Liver (tissue), 8 donors: ENCODE measurements at regions not wholly inside any gene's neighbourhood (a gene's known extent, or its start where the extent isn't known, plus 50 kb on each side); places are given as distances from the start of the nearest gene placed in this dataset.

Source experiments
- DNase-seq: peaks from one replicate; pipeline ENCODE4 v3.0.0-alpha.2; 2017; ENCODE audit warnings: low spot score
- H3K27ac ChIP-seq, 2 donors: one replicate each; pipeline ENCODE4 v1.7.0; 2013; ENCODE audit warnings: inconsistent platforms in 2 of 2, low read length in 2 of 2, control low read depth in 1 of 2, low read depth in 1 of 2, mild to moderate bottlenecking in 1 of 2
- H3K27me3 ChIP-seq, 4 donors: one replicate each; pipeline versions ENCODE4 v1.6.1 to v1.7.0; 2013; ENCODE audit warnings: low read length in 3 of 4, inconsistent platforms in 1 of 4, mild to moderate bottlenecking in 1 of 4, moderate library complexity in 1 of 4; ENCODE audit not compliant: control insufficient read depth in 4 of 4, insufficient read depth in 4 of 4
- H3K36me3 ChIP-seq, 4 donors: one replicate each; pipeline versions ENCODE4 v1.6.1 to v1.7.0; 2013; ENCODE audit warnings: low read length in 3 of 4, mild to moderate bottlenecking in 3 of 4, low read depth in 1 of 4, moderate library complexity in 1 of 4; ENCODE audit not compliant: control insufficient read depth in 4 of 4, insufficient read depth in 3 of 4
- H3K4me1 ChIP-seq, 4 donors: one replicate each; pipeline versions ENCODE4 v1.6.1 to v1.7.0; 2013; ENCODE audit warnings: low read length in 3 of 4, mild to moderate bottlenecking in 3 of 4, moderate library complexity in 1 of 4; ENCODE audit not compliant: control insufficient read depth in 4 of 4, insufficient read depth in 4 of 4
- H3K4me3 ChIP-seq, 3 donors: one replicate each; pipeline versions ENCODE4 v1.6.1 to v1.7.0; 2013; ENCODE audit warnings: low read length in 3 of 3, control low read depth in 1 of 3, low read depth in 1 of 3, mild to moderate bottlenecking in 1 of 3
- H3K9ac ChIP-seq, 2 donors: one replicate each; pipeline ENCODE4 v1.7.0; 2013; ENCODE audit warnings: low read length in 2 of 2, mild to moderate bottlenecking in 2 of 2, moderate library complexity in 2 of 2, control low read depth in 1 of 2, low read depth in 1 of 2
- H3K9me3 ChIP-seq, 4 donors: one replicate each; pipeline versions ENCODE4 v1.6.1 to v1.7.0; 2013; ENCODE audit warnings: low read length in 3 of 4; ENCODE audit not compliant: control insufficient read depth in 4 of 4
- ATF3 ChIP-seq: IDR thresholded peaks from 2 replicates; pipeline ENCODE4 v1.6.1; 2016; ENCODE audit warnings: antibody characterized with exemption
- CTCF ChIP-seq: fragments of 150-350 bp; IDR thresholded peaks from 2 replicates; pipeline ENCODE4 v1.5.1; 2017; ENCODE audit warnings: improper control_type of control experiment, low read depth, low read length; ENCODE audit not compliant: missing input control
- EGR1 ChIP-seq, 2 donors: IDR thresholded peaks; 2 replicates each; pipeline ENCODE4 v1.6.1; 2016 to 2018; ENCODE audit warnings: antibody characterized with exemption in 2 of 2, low read depth in 2 of 2
- FOXA1 ChIP-seq: IDR thresholded peaks from 2 replicates; pipeline ENCODE4 v1.6.1; 2016; ENCODE audit warnings: antibody characterized with exemption
- FOXA2 ChIP-seq: IDR thresholded peaks from 2 replicates; pipeline ENCODE4 v1.6.1; 2016; ENCODE audit warnings: antibody characterized with exemption
- GABPA ChIP-seq, 2 donors: IDR thresholded peaks in 1 of 2; conservative IDR thresholded peaks in 1 of 2; 2 replicates each; pipeline ENCODE4 v1.6.1; 2016; ENCODE audit warnings: antibody characterized with exemption in 2 of 2, mild to moderate bottlenecking in 1 of 2, moderate library complexity in 1 of 2
- HNF4A ChIP-seq, 2 donors: conservative IDR thresholded peaks; 2 replicates each; pipeline ENCODE4 v1.6.1; 2016; ENCODE audit warnings: antibody characterized with exemption in 2 of 2, mild to moderate bottlenecking in 2 of 2
- HNF4G ChIP-seq: IDR thresholded peaks from 2 replicates; pipeline ENCODE4 v1.6.1; 2016; ENCODE audit warnings: antibody characterized with exemption
- JUND ChIP-seq, 2 donors: IDR thresholded peaks; 2 replicates each; pipeline ENCODE4 v1.6.1; 2016; ENCODE audit warnings: antibody characterized with exemption in 2 of 2
- NR2F2 ChIP-seq: IDR thresholded peaks from 2 replicates; pipeline ENCODE4 v1.6.1; 2016; ENCODE audit warnings: antibody characterized with exemption
- RAD21 ChIP-seq, 2 donors: IDR thresholded peaks; 2 replicates each; pipeline ENCODE4 v1.6.1; 2016; ENCODE audit warnings: antibody characterized with exemption in 2 of 2, mild to moderate bottlenecking in 2 of 2
- REST ChIP-seq: IDR thresholded peaks from 2 replicates; pipeline ENCODE4 v1.6.1; 2016; ENCODE audit warnings: antibody characterized with exemption, mild to moderate bottlenecking
- RXRA ChIP-seq, 2 donors: IDR thresholded peaks; 2 replicates each; pipeline ENCODE4 v1.6.1; 2017 to 2018; ENCODE audit warnings: antibody characterized with exemption in 2 of 2, mild to moderate bottlenecking in 1 of 2
- SP1 ChIP-seq: IDR thresholded peaks from 2 replicates; pipeline ENCODE4 v1.6.1; 2018; ENCODE audit warnings: antibody characterized with exemption, mild to moderate bottlenecking
- TAF1 ChIP-seq: conservative IDR thresholded peaks from 2 replicates; pipeline ENCODE4 v1.6.1; 2016; ENCODE audit warnings: antibody characterized with exemption, mild to moderate bottlenecking
- YY1 ChIP-seq: IDR thresholded peaks from 2 replicates; pipeline ENCODE4 v1.6.1; 2016; ENCODE audit warnings: antibody characterized with exemption, mild to moderate bottlenecking
- WGBS: extraction: QIAGEN DNeasy Blood & Tissue Kit; methylation state at CpG from one replicate; pipeline ENCODE4 v1.1.7; 2013; 5-methylcytosine and 5-hydroxymethylcytosine counted together
- TF ChIP-seq, protein P1 (sequence below): IDR thresholded peaks from 2 replicates; pipeline ENCODE4 v1.6.1; 2016; ENCODE audit warnings: antibody characterized with exemption
- TF ChIP-seq, protein P2 (sequence below): IDR thresholded peaks from 2 replicates; pipeline ENCODE4 v1.6.1; 2016; ENCODE audit warnings: antibody characterized with exemption
- donor health status: healthy.
- donor health status: healthy.
- donor health status: healthy.
- donor health status: healthy.
- donor health status: healthy.

GRCh38 chr10:44779511-44779910 is 131.6 kb upstream of the TMEM72 start (continued):
- no peak for TF ChIP-seq CTCF

- WGBS: 73% methylated on average over 2 of the region's 2 CpGs
- Histone ChIP-seq H3K9ac (no peak overlapping the region), H3K36me3 (no peaks in the 10 kb centered on the region), H3K4me3 (no peak overlapping the region), H3K4me1 (no peaks in the 10 kb centered on the region), H3K27me3 (no peaks in the 10 kb centered on the region), H3K27ac (no peak overlapping the region), H3K9me3 (no peaks in the 10 kb centered on the region)
- TF ChIP-seq JUND (IDR thresholded peaks at IDR 0.05): no peak
- TF ChIP-seq NR2F2: no peak
- no peak for TF ChIP-seq EGR1 (IDR thresholded peaks at IDR 0.05; ENCODE audit: low read depth in 2 of 2)
- TF ChIP-seq CTCF: no peak
- no peak for TF ChIP-seq GABPA (IDR thresholded peaks at IDR 0.05 in 1 of 2, conservative IDR thresholded peaks at IDR 0.05 in 1 of 2)
- no peak for TF ChIP-seq RAD21 (IDR thresholded peaks at IDR 0.05)
- TF ChIP-seq TAF1: no peak
- TF ChIP-seq HNF4G: no peak
- TF ChIP-seq YY1: no peak
- TF ChIP-seq FOXA2: no peak
- TF ChIP-seq HNF4A (conservative IDR thresholded peaks at IDR 0.05): no peak
- TF ChIP-seq FOXA1: no peak
- no peak for TF ChIP-seq SP1
- no peak for DNase-seq
Measured at GRCh38 chr10:44780426-44780825, 130.7 kb upstream of the TMEM72 start.

DNA sequence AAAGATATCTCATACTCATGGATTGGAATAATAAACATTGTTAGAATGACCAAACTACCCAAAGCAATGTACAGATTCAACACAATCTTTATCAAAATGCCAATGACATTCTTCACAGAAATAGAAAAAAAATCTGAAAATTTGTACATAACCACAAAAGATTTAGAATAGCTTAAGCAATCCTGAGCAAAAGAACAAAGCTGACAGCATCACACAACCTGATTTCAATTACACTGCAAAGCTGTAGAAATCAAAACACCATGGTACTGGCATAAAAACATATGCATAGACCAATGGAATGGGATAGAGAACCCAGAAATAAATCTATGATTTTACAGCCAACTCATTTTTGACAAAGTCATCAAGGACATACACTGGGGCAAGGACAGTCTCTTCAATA is 130.0 kb upstream of the TMEM72 start:
- no peaks in the 10 kb centered on the region for H3K4me1 ChIP-seq
- H3K36me3 ChIP-seq: no peaks in the 10 kb centered on the region
- H3K4me3 ChIP-seq: no peak overlapping the region
- no peak overlapping the region for H3K27ac ChIP-seq
- peaks cover 0 to 3% (median 0%) of the 10 kb centered on the region in 4 donors for H3K27me3 ChIP-seq
- TF ChIP-seq TAF1 (no peak), ATF3 (no peak), FOXA1 (no peak), REST (no peak), JUND (IDR thresholded peaks at IDR 0.05) (no peak), RAD21 (IDR thresholded peaks at IDR 0.05) (no peak), HNF4A (conservative IDR thresholded peaks at IDR 0.05) (no peak), HNF4G (no peak), GABPA (IDR thresholded peaks at IDR 0.05 in 1 of 2, conservative IDR thresholded peaks at IDR 0.05 in 1 of 2) (no peak), SP1 (no peak), RXRA (IDR thresholded peaks at IDR 0.05) (no peak), CTCF (no peak), FOXA2 (no peak)
- TF ChIP-seq, protein P1, sequence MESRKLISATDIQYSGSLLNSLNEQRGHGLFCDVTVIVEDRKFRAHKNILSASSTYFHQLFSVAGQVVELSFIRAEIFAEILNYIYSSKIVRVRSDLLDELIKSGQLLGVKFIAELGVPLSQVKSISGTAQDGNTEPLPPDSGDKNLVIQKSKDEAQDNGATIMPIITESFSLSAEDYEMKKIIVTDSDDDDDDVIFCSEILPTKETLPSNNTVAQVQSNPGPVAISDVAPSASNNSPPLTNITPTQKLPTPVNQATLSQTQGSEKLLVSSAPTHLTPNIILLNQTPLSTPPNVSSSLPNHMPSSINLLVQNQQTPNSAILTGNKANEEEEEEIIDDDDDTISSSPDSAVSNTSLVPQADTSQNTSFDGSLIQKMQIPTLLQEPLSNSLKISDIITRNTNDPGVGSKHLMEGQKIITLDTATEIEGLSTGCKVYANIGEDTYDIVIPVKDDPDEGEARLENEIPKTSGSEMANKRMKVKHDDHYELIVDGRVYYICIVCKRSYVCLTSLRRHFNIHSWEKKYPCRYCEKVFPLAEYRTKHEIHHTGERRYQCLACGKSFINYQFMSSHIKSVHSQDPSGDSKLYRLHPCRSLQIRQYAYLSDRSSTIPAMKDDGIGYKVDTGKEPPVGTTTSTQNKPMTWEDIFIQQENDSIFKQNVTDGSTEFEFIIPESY: no peak
- TF ChIP-seq, protein P2, sequence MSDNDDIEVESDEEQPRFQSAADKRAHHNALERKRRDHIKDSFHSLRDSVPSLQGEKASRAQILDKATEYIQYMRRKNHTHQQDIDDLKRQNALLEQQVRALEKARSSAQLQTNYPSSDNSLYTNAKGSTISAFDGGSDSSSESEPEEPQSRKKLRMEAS: no peak
- H3K9me3 ChIP-seq: no peaks in the 10 kb centered on the region
- DNase-seq: no peak
- H3K9ac ChIP-seq: no peak overlapping the region
